ENCODE measurements at regions not wholly inside any gene's neighbourhood (a gene's known extent, or its start where the extent isn't known, plus 50 kb on each side); places are given as distances from the start of the nearest gene placed in this dataset.

DNA sequence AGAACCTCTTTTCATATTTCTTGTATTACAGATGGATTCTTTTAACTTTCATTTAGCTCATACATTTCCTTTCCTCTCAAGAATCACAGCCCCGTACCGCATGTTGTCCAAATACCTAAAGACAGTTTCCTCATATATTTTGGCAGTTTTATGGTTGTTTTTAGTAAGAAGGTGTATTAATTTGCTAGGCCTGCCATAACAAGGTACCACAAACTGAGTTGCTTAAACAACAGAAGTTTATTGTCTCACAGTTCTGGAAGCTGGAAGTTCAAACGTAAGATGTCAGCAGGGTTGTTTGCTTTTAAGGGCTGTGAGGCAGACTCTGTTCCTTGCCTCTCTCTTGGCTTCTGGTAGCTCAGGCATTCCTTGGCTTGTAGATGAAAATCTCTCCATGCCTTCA, 343.2 kb upstream of the TNP1 start:
- TF ChIP-seq, protein P1, sequence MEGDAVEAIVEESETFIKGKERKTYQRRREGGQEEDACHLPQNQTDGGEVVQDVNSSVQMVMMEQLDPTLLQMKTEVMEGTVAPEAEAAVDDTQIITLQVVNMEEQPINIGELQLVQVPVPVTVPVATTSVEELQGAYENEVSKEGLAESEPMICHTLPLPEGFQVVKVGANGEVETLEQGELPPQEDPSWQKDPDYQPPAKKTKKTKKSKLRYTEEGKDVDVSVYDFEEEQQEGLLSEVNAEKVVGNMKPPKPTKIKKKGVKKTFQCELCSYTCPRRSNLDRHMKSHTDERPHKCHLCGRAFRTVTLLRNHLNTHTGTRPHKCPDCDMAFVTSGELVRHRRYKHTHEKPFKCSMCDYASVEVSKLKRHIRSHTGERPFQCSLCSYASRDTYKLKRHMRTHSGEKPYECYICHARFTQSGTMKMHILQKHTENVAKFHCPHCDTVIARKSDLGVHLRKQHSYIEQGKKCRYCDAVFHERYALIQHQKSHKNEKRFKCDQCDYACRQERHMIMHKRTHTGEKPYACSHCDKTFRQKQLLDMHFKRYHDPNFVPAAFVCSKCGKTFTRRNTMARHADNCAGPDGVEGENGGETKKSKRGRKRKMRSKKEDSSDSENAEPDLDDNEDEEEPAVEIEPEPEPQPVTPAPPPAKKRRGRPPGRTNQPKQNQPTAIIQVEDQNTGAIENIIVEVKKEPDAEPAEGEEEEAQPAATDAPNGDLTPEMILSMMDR (IDR thresholded peaks at IDR 0.05; ENCODE audit: insufficient read depth, low read length, poor library complexity, severe bottlenecking): no peak
- no peak for TF ChIP-seq EZH2phosphoT487 (conservative IDR thresholded peaks at IDR 0.05; ENCODE audit: low read length)

Measured in SU-DHL-6 (cell line).